ENCODE measurements at regions not wholly inside any gene's neighbourhood (a gene's known extent, or its start where the extent isn't known, plus 50 kb on each side); places are given as distances from the start of the nearest gene placed in this dataset.

- Histone ChIP-seq H3K27ac (no peak overlapping the region), H3K4me1 (peaks cover 25% of the 10 kb centered on the region), H3K4me3 (no peak overlapping the region), H3K79me2 (ENCODE audit: low read depth) (no peaks in the 10 kb centered on the region), H3F3A (ENCODE audit: low read depth) (peaks cover 9% of the 10 kb centered on the region), H4K20me1 (ENCODE audit: low read depth) (no peaks in the 10 kb centered on the region), H3K36me3 (no peaks in the 10 kb centered on the region), H3K4me2 (no peak overlapping the region), H2AFZ (replicated peaks) (no peak overlapping the region), H3K9me3 (ENCODE audit: low read depth) (no peaks in the 10 kb centered on the region), H3K27me3 (no peaks in the 10 kb centered on the region), H3K9ac (no peak overlapping the region)
- H3K36me3 Mint-ChIP-seq = no peaks in the 10 kb centered on the region
- TF ChIP-seq EZH2 (IDR thresholded peaks at IDR 0.05) = no peak
- TF ChIP-seq CTCF (IDR thresholded peaks at IDR 0.05) = no peak
- TF ChIP-seq EZH2phosphoT487 (IDR thresholded peaks at IDR 0.05) = no peak
- H3K9me3 Mint-ChIP-seq = peaks cover 4% of the 10 kb centered on the region
- H3K4me1 Mint-ChIP-seq = peaks cover 6% of the 10 kb centered on the region
- DNase-seq (ENCODE audit: low spot score) = no peak
- peaks cover 3% of the 10 kb centered on the region for H3K27me3 Mint-ChIP-seq (ENCODE audit: insufficient read depth, low read depth)
- no peak overlapping the region for H3K4me3 Mint-ChIP-seq
- H3K27ac Mint-ChIP-seq = no peak overlapping the region
Observed at GRCh38 chr6:97864826-97865225, 581.8 kb upstream of the MMS22L start.

GRCh38 chr6:97865612-97866011 is 582.6 kb upstream of the MMS22L start:
- H3K4me1 ChIP-seq = peaks cover 20% of the 10 kb centered on the region
- no peaks in the 10 kb centered on the region for H4K20me1 ChIP-seq (ENCODE audit: low read depth)
- no peak for DNase-seq (ENCODE audit: low spot score)
- H3K79me2 ChIP-seq (ENCODE audit: low read depth) = no peaks in the 10 kb centered on the region
- peaks cover 3% of the 10 kb centered on the region for H3K27me3 Mint-ChIP-seq (ENCODE audit: insufficient read depth, low read depth)
- H3K27ac Mint-ChIP-seq = no peak overlapping the region
- H3K4me3 ChIP-seq = no peak overlapping the region
- H3K27me3 ChIP-seq = no peaks in the 10 kb centered on the region
- no peaks in the 10 kb centered on the region for H3K36me3 ChIP-seq
- H3K4me2 ChIP-seq = no peak overlapping the region
- H3K9me3 Mint-ChIP-seq = peaks cover 4% of the 10 kb centered on the region
- no peak overlapping the region for H2AFZ ChIP-seq (replicated peaks)
- no peak overlapping the region for H3K27ac ChIP-seq
- TF ChIP-seq EZH2phosphoT487 (IDR thresholded peaks at IDR 0.05) (no peak), EZH2 (IDR thresholded peaks at IDR 0.05) (no peak), CTCF (IDR thresholded peaks at IDR 0.05) (no peak)
- H3K9ac ChIP-seq = no peak overlapping the region
- H3F3A ChIP-seq (ENCODE audit: low read depth) = peaks cover 9% of the 10 kb centered on the region
- peaks cover 9% of the 10 kb centered on the region for H3K4me1 Mint-ChIP-seq
- H3K4me3 Mint-ChIP-seq = no peak overlapping the region
- no peaks in the 10 kb centered on the region for H3K9me3 ChIP-seq (ENCODE audit: low read depth)
- H3K36me3 Mint-ChIP-seq = no peaks in the 10 kb centered on the region

GRCh38 chr6:97866616-97867015 is 583.6 kb upstream of the MMS22L start:
- Histone ChIP-seq H3K36me3 (no peaks in the 10 kb centered on the region), H3K4me1 (peaks cover 10% of the 10 kb centered on the region), H3K9me3 (ENCODE audit: low read depth) (no peaks in the 10 kb centered on the region), H2AFZ (replicated peaks) (no peak overlapping the region), H3K9ac (no peak overlapping the region), H3K79me2 (ENCODE audit: low read depth) (no peaks in the 10 kb centered on the region), H3K27ac (no peak overlapping the region), H3K27me3 (no peaks in the 10 kb centered on the region), H3K4me2 (no peak overlapping the region), H4K20me1 (ENCODE audit: low read depth) (no peaks in the 10 kb centered on the region), H3K4me3 (no peak overlapping the region), H3F3A (ENCODE audit: low read depth) (peaks cover 9% of the 10 kb centered on the region)
- Mint-ChIP-seq H3K9me3 (peaks cover 4% of the 10 kb centered on the region), H3K4me3 (no peak overlapping the region), H3K27me3 (ENCODE audit: insufficient read depth, low read depth) (peaks cover 3% of the 10 kb centered on the region), H3K27ac (no peak overlapping the region), H3K36me3 (no peaks in the 10 kb centered on the region), H3K4me1 (peaks cover 9% of the 10 kb centered on the region)
- TF ChIP-seq CTCF (IDR thresholded peaks at IDR 0.05) (no peak), EZH2 (IDR thresholded peaks at IDR 0.05) (no peak), EZH2phosphoT487 (IDR thresholded peaks at IDR 0.05) (no peak)
- no peak for DNase-seq (ENCODE audit: low spot score)

Measured in neural progenitor cell (in vitro differentiated cells).